Loucy (cell line): ENCODE measurements at regions not wholly inside any gene's neighbourhood (a gene's known extent, or its start where the extent isn't known, plus 50 kb on each side); places are given as distances from the start of the nearest gene placed in this dataset.

Experiments used
- H2AFZ ChIP-seq: fragments of 200-600 bp; sonication (generic); 2 replicates; pipeline ENCODE4 v1.6.0; 2016; ENCODE audit warnings: antibody characterized with exemption, mild to moderate bottlenecking, low read length, moderate library complexity
- H3F3A ChIP-seq: fragments of 200-600 bp; 2 replicates; pipeline ENCODE4 v1.6.0; 2016; ENCODE audit warnings: antibody characterized with exemption, low read depth, mild to moderate bottlenecking
- H3K27me3 ChIP-seq: fragments of 200-600 bp; sonication (generic); 2 replicates; pipeline ENCODE4 v1.6.1; 2014; ENCODE audit warnings: low read length, mild to moderate bottlenecking; ENCODE audit not compliant: insufficient read depth, poor library complexity, severe bottlenecking
- H3K36me3 ChIP-seq: fragments of 200-600 bp; sonication (generic); 2 replicates; pipeline ENCODE4 v1.6.1; 2016; ENCODE audit warnings: low read length; ENCODE audit not compliant: insufficient read depth
- H3K4me1 ChIP-seq: fragments of 200-600 bp; sonication (generic); 2 replicates; pipeline ENCODE4 v1.5.1; 2014; ENCODE audit warnings: low read length, mild to moderate bottlenecking; ENCODE audit not compliant: insufficient read depth, poor library complexity, severe bottlenecking
- H3K4me2 ChIP-seq: fragments of 200-600 bp; sonication (generic); 2 replicates; pipeline ENCODE4 v1.6.0; 2014; ENCODE audit warnings: antibody characterized with exemption, low read length, low read depth, mild to moderate bottlenecking; ENCODE audit not compliant: poor library complexity, severe bottlenecking
- H3K4me3 ChIP-seq: fragments of 200-600 bp; sonication (generic); 2 replicates; pipeline ENCODE4 v1.5.1; 2014; ENCODE audit warnings: low read length, mild to moderate bottlenecking, mixed read lengths; ENCODE audit not compliant: poor library complexity, severe bottlenecking
- H3K79me2 ChIP-seq: fragments of 200-600 bp; sonication (generic); 2 replicates; pipeline ENCODE4 v1.6.1; 2014; ENCODE audit warnings: low read length; ENCODE audit not compliant: insufficient read depth
- H3K9ac ChIP-seq: fragments of 200-600 bp; sonication (generic); 2 replicates; pipeline ENCODE4 v1.6.0; 2014; ENCODE audit warnings: mild to moderate bottlenecking, low read depth, low read length, moderate library complexity; ENCODE audit not compliant: poor library complexity, severe bottlenecking
- H3K9me2 ChIP-seq: fragments of 200-600 bp; sonication (generic); replicated peaks from 2 replicates; pipeline ENCODE4 v1.6.1; 2016; ENCODE audit warnings: low read depth, low read length, mixed read lengths
- H3K9me3 ChIP-seq: fragments of 200-600 bp; sonication (generic); 2 replicates; pipeline ENCODE4 v1.6.1; 2014; ENCODE audit warnings: mild to moderate bottlenecking, antibody characterized with exemption, low read length, low read depth; ENCODE audit not compliant: insufficient read depth
- H4K20me1 ChIP-seq: fragments of 200-600 bp; sonication (generic); 2 replicates; pipeline ENCODE4 v1.6.0; 2014; ENCODE audit warnings: antibody characterized with exemption, low read length, mild to moderate bottlenecking; ENCODE audit not compliant: insufficient read depth, poor library complexity, severe bottlenecking
- CTCF ChIP-seq: fragments of 200-600 bp; sonication (generic); conservative IDR thresholded peaks from 2 replicates; pipeline ENCODE4 v1.5.1; 2014; ENCODE audit warnings: mild to moderate bottlenecking, antibody characterized with exemption, low read length
- EZH2phosphoT487 ChIP-seq: fragments of 200-600 bp; IDR thresholded peaks from 2 replicates; pipeline ENCODE4 v1.6.1; 2018; ENCODE audit warnings: antibody characterized with exemption, mild to moderate bottlenecking, moderate library complexity, borderline replicate concordance

- no peaks in the 10 kb centered on the region for H3K79me2 ChIP-seq
- no peaks in the 10 kb centered on the region for H3K9me3 ChIP-seq
- H2AFZ ChIP-seq: no peak overlapping the region
- H3K27me3 ChIP-seq: no peaks in the 10 kb centered on the region
- no peaks in the 10 kb centered on the region for H4K20me1 ChIP-seq
- no peaks in the 10 kb centered on the region for H3K4me1 ChIP-seq
- H3F3A ChIP-seq: no peaks in the 10 kb centered on the region
- no peak overlapping the region for H3K9ac ChIP-seq
- H3K4me3 ChIP-seq: no peak overlapping the region
- no peak overlapping the region for H3K4me2 ChIP-seq
- no peaks in the 10 kb centered on the region for H3K9me2 ChIP-seq
- H3K36me3 ChIP-seq: no peaks in the 10 kb centered on the region
- TF ChIP-seq EZH2phosphoT487 (no peak), CTCF (no peak)
Measured at GRCh38 chr3:117128872-117129271, 419.3 kb downstream of the TUSC7 start.

- Histone ChIP-seq H3K36me3 (no peaks in the 10 kb centered on the region), H2AFZ (no peak overlapping the region)
- TF ChIP-seq EZH2phosphoT487 (no peak), CTCF (no peak)
Measured at GRCh38 chr3:117129516-117129915, 419.9 kb downstream of the TUSC7 start.

GRCh38 chr3:117130222-117130621 lies 420.6 kb downstream of the TUSC7 start:
- Histone ChIP-seq H3K36me3 (no peaks in the 10 kb centered on the region), H3K4me1 (no peaks in the 10 kb centered on the region), H3K9me3 (no peaks in the 10 kb centered on the region), H3K4me3 (no peak overlapping the region), H3K4me2 (no peak overlapping the region), H3K9me2 (no peaks in the 10 kb centered on the region), H2AFZ (no peak overlapping the region), H3F3A (no peaks in the 10 kb centered on the region), H4K20me1 (no peaks in the 10 kb centered on the region), H3K79me2 (no peaks in the 10 kb centered on the region), H3K27me3 (no peaks in the 10 kb centered on the region), H3K9ac (no peak overlapping the region)
- TF ChIP-seq CTCF (no peak), EZH2phosphoT487 (no peak)

More at GRCh38 chr3:117129516-117129915, 419.9 kb downstream of the TUSC7 start:
- Histone ChIP-seq H3K79me2 (no peaks in the 10 kb centered on the region), H3K4me2 (no peak overlapping the region), H3K9me2 (no peaks in the 10 kb centered on the region), H3K27me3 (no peaks in the 10 kb centered on the region), H3K4me1 (no peaks in the 10 kb centered on the region), H4K20me1 (no peaks in the 10 kb centered on the region), H3K4me3 (no peak overlapping the region), H3K9ac (no peak overlapping the region), H3K9me3 (no peaks in the 10 kb centered on the region), H3F3A (no peaks in the 10 kb centered on the region)
